GM18517 (cell line): ENCODE measurements at regions not wholly inside any gene's neighbourhood (a gene's known extent, or its start where the extent isn't known, plus 50 kb on each side); places are given as distances from the start of the nearest gene placed in this dataset.
"Not testable (repeated sequence)": the region's sequence is repeated elsewhere in the genome, so short reads cannot be mapped to it uniquely, and the experiment has no call there.

Experiments used
- ATAC-seq: cut with Tn5 transposase; IDR thresholded peaks from one replicate; pipeline ENCODE4 v1.9.1; 2021; ENCODE audit warnings: mild to moderate bottlenecking, moderate library complexity; ENCODE audit not compliant: unreplicated experiment

- no peak for ATAC-seq
Measured at GRCh38 chr1:105462308-105462707, 1594.2 kb upstream of the PRMT6 start.

- ATAC-seq, result no peak
Measured at GRCh38 chr1:105467549-105467948, 1588.9 kb upstream of the PRMT6 start.

- ATAC-seq, result not testable (repeated sequence)
Measured at GRCh38 chr1:105470541-105470940, 1585.9 kb upstream of the PRMT6 start.

- no peak for ATAC-seq
Measured at GRCh38 chr1:105483436-105483835, 1573.0 kb upstream of the PRMT6 start.

DNA sequence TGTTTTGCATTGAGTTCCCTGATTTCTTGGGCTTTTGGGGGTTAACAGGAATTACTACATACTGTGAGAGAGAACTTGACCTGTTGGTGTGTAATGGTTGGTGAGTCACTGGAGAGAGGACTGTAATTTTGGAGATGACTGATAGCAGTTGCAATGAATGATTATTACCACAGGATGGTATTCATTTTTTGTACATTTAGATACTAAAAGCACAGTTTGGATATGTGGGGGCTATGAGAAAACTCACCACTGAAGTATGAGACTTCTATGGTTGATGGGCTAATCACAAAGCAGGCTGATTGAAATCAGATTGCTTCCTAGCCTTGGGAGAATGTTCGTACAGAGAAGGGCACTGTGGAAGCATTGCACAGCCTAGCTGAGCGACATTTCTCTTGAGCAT, 1571.3 kb upstream of the PRMT6 start:
- no peak for ATAC-seq

- ATAC-seq, result no peak
Measured at GRCh38 chr1:105492921-105493320, 1563.6 kb upstream of the PRMT6 start.

DNA sequence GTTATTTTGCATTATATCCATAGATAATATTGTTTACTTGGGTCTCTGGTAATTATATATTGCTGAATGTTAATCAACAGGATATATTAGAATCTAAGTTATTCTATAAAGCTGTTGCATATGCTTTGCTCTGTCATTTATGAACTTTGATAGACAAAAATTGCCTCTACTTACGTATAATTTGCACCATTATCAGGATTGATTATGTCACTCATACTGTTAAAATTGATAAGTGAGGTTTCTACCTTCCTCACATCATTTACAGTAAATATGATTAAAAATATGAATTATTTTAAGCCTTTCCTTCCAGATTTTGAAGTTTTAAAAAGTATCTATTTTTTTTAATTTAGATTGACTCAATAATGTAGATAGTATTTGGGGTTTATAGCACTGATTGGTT, 1540.4 kb upstream of the PRMT6 start:
- ATAC-seq, result no peak

DNA sequence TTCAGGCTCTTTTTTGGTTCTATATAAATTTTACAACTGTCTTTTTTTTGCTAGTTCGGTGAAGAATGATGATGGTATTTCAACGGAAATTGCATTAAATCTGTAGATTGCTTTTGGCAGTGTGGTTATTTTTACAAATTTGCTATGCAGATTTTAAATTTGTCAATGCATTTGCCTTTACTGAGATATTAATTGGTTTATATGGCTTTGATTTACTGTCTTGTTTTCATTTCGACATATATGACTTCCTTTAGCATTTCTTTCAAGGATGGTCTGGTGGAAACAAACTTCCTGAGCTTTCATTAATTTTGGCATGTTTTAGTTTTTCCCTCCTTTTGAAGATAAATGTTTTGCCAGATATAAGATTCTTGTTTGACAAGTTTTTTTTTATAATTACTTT, 1522.5 kb upstream of the PRMT6 start:
- no peak for ATAC-seq

- no peak for ATAC-seq
Measured at GRCh38 chr1:105544475-105544874, 1512.0 kb upstream of the PRMT6 start.

DNA sequence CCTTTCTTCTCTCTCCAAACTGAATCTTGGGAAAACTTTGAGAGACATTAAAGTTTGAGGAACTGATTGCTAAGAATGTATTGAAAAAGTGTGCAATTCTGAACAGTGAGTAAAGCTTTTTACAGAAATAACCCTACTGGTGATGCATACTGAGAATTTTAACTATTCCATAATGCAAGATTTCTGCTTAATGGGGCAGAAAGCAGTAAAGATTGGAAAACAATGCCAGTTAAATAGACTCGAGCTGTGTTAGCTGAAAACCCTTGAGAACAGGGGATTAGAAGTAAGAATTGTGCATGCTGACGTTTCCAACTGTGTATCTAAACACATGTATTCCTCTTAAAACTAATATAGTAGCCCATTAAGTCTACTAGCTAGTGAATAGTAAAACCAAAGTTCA, 1500.2 kb upstream of the PRMT6 start:
- no peak for ATAC-seq

DNA sequence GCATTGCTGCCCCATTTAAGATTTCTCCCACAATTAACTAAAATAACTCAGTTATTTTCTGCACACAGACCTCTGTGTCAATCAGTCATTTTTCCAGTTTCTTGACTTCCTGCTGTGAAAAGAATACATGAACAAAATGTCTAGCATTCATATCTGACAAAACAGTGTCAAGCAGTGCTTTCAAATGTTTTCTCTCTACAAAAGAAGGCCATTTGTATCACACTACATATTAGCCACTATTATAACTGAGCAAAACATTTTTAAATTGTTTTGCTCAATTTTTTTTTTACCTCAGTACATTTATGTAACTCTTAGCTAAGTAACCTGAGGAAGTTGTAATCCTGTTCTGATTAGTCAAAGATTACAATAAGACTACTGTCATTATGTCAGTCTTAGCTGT, 1498.5 kb upstream of the PRMT6 start:
- no peak for ATAC-seq

DNA sequence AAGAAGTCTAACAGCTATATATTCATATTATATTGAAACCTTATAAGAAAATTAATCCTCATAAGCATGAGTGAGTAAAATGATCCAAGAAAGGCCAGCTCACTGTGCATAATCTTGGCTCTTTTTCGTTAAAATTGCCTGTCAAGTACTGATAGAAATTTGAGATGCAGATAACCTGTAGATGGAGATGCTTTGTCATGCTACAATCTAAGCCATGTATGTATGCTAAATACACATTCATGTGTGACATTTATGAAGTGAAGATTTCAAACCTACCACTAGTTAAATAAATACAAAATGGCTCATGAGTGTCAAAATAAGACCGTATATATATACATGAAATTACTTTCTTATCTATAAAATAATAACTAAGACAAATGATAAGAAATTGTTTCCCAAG, 1491.5 kb upstream of the PRMT6 start:
- no peak for ATAC-seq

DNA sequence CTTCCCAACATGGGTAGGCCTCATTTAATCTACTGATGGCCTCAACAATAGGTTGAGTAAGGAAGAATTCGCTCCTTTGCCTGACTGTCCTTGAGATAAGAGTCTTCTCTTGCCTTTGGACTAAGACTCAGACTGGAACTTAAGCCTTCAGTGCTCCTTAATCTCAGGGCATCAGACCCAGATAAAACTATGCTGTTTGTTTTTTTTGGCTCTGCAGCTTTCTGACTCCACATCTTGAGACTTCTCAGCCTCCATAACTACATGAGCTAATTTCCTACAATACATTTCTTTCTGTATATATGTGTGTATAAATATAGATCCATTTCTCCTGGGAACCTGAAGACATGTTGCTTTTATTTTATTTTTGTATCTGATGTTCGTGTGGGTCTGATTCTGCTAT, 1470.7 kb upstream of the PRMT6 start:
- no peak for ATAC-seq

DNA sequence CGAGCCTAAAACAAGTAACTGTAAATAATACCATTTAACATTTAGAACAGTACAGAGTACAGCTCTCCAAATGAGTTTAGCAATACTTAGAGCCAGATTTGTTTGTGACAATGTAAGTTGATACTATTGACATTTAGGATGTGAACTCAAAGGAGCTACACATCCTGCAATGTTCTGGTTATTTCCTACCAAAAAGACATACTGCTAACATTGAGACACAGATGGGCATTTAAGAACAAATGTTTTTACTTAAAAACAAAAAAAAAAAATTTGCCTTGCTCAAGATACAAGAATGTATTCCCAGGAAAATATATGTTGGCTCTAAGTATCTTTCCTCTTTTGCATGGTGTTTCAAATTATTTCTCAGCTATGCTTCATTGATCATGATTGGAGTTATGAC, 1464.8 kb upstream of the PRMT6 start:
- no peak for ATAC-seq

GRCh38 chr1:105608713-105609112, 1447.8 kb upstream of the PRMT6 start:
- no peak for ATAC-seq

DNA sequence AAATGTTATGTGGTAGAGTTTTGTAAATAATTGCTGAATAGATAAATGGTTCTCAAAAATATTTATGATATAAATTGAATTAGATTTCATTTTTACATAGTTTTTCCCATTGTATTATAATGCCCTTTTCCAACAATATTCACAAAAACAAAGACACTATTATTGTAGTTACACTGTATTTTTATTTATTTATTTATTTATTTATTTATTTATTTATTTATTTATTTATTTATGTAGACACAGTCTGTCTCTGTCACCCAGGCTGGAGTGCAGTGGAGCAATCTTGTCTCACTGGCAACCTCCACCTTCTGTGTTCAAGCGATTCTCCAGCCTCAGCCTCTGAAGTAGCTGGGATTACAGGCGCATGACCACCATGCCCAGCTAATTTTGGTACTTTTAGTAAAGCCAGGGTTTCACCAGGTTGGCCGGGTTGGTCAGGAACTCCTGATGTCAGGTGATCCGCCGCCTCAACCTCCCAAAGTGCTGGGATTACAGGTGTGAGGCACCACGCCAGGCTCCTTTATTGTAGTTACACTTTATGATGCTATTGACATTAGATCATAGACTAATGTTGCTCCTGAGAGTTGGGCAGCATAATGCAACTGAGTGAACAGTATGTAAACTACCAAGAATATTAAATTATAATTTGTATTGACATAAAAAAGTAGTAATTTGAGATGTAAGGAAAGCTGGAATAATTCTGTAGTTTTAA, 1430.0 kb upstream of the PRMT6 start:
- ATAC-seq, result no peak

DNA sequence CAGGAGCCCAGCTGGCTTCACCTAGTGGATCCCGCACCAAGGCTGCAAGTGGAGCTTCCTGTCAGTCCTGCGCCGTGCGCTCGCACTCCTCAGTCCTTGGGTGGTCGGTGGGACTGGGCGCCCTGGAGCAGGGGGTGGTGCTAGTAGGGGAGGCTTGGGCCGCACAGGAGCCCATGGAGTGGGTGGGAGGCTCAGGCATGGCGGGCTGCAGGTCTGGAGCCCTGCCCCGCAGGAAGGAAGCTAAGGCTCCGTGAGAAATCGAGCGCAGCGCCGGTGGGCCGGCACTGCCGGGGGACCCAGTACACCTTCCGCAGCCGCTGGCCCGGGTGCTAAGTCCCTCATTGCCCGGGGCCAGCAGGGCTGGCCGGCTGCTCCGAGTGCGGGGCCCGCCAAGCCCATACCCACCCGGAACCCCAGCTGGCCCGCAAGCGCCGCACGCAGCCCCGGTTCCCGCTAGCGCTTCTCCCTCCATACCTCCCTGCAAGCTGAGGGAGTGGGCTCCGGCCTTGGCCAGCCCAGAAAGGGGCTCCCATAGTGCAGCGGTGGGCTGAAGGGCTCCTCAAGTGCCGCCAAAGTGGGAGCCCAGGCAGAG, 1425.2 kb upstream of the PRMT6 start:
- ATAC-seq, result not testable (repeated sequence)

DNA sequence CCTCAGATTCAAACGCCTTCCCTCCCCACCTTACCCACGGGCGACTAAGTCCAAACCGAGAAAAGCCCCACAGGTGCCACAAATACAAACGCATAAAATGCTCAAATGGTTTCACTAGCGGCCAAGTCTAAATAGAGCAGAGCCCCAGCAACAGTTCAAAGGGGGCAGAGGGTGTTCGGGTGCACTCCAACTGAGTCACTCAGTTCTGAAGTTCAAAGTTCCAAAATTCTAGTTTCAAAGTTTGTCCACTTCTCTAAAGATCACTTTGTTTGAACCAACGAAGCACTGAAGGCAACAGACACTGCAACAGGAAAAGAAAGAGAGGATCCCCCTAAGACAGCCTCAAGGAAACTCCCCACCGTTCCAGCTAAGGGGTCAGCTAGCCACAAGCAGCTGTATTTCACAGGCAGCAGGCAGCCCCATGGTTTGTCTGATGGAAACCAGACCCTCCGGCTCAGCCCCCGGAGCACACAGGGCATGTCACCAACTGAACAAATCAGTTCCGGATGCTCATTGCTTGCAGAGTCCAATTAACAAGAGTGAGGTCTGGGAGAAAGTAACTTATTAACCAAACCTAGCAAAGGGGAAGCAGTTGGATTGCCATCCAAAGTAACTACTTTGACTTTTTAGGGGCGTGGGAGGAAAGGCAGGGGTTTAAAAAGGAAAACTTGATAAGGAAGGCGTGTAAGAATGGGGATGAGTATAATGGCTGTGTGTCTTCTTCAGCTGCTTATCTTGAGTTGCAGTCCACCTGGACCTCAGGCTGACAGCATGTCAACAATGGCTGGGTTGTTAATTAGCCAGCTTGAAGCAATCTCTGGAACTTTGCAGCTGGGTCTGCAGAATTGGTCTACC, 1423.9 kb upstream of the PRMT6 start:
- no peak for ATAC-seq

DNA sequence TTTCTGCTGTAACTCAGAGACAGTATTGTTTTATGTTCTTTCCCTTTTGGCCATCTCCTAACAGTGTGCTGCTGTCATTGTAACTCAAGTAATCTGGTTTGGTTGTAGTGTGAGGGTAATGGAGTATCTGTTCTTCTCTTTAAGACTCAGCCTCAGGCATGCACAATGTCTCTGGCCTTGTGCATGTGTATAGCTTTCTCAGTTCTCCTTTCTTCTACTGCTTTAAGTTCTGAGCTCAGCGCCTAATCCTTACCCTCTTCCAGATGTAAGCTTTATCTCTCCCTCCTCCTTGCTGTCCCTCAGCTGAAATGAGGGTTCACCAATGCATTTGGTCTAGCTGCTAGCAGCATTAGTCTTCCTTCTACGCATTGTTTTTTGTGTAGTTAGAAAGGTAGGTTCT, 1420.4 kb upstream of the PRMT6 start:
- no peak for ATAC-seq

DNA sequence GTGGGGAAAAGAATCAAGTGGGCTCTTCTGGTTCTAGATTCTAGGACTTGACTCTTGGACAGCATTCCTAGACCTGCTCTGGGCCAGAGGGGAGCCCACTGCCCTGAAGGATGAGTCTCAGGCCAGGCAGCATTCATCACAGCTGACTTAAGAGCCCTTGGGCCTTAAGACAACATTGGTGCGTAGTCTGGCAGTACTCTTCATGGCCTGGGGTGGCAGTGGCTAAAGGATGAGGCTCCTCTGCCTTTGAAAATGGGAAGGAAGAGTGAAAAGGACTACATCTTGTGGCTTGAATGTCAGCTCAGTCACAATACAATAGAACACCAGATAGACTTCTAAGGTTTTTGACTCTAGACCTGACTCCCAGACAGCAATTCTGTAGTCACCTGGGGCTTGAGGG, 1415.1 kb upstream of the PRMT6 start:
- ATAC-seq, result no peak

DNA sequence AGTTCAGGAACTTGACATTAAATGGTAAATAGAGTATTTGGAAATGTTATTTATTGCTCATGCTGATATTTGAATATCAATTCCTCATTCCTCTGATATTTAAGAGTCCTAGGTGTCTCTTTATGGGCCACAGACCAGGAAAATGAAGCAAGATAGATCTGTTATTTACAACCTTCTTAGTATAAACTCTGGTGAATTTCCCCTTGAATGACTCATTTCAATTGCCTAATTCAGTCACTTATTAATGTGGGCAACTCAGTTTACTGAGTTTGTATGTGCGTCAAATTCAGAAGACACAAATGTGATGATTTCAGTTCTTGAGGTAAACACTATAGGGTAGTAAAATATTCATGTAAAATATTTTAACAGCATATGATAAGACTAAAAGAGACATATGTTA, 1404.4 kb upstream of the PRMT6 start:
- ATAC-seq, result no peak

DNA sequence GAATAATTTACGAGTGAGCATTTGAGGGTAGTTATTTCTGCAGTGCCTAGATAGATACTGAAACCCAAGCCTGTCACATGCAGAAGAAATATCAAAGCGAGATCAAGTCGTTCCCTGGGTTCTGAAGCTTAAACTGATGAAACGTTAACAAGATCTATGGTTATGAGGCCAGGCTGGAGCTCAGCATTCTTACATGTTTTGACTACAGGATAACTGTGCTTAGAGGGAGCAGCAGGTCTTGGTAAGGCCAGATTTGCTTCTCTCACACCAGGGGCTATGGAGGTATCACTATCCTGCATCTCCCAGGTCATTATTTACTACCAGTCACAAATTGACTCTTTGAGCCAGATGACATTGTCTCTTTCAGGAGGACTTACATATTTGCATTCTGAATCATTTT, 1401.4 kb upstream of the PRMT6 start:
- ATAC-seq, result no peak
